WTC11 (cell line): ENCODE measurements at regions not wholly inside any gene's neighbourhood (a gene's known extent, or its start where the extent isn't known, plus 50 kb on each side); places are given as distances from the start of the nearest gene placed in this dataset.

Source experiments
- ESRRA ChIP-seq: sonication (generic); formaldehyde crosslinking; IDR thresholded peaks from 2 replicates; pipeline ENCODE4 v1.8.1; 2022; ENCODE audit warnings: mild to moderate bottlenecking, missing genetic modification reagents, borderline replicate concordance
- FOXP1 ChIP-seq: sonication (generic); formaldehyde crosslinking; IDR thresholded peaks from 2 replicates; pipeline ENCODE4 v1.8.0; 2022; ENCODE audit warnings: missing genetic modification reagents, mild to moderate bottlenecking, moderate library complexity, borderline replicate concordance
- PRRX2 ChIP-seq: fragments of 250-450 bp; sonication (Bioruptor Pico); IDR thresholded peaks from 2 replicates; pipeline ENCODE4 v1.8.0; 2021; ENCODE audit warnings: mild to moderate bottlenecking
- SP1 ChIP-seq: sonication (generic); formaldehyde crosslinking; conservative IDR thresholded peaks from 2 replicates; pipeline ENCODE4 v1.8.1; 2022; ENCODE audit warnings: missing genetic modification reagents
- TCF7 ChIP-seq: sonication (generic); formaldehyde crosslinking; IDR thresholded peaks from 2 replicates; pipeline ENCODE4 v1.8.0; 2022; ENCODE audit warnings: mild to moderate bottlenecking, low read depth, missing genetic modification reagents, moderate library complexity
- ZNF263 ChIP-seq: sonication (generic); formaldehyde crosslinking; IDR thresholded peaks from 2 replicates; pipeline ENCODE4 v1.8.1; 2022; ENCODE audit warnings: low read depth, mild to moderate bottlenecking, moderate library complexity, missing genetic modification reagents
- TF ChIP-seq, protein P1 (sequence below): fragments of 200-600 bp; IDR thresholded peaks from 2 replicates; pipeline ENCODE4 v1.8.0; 2022; ENCODE audit warnings: antibody characterized with exemption
- TF ChIP-seq, protein P2 (sequence below): sonication (generic); formaldehyde crosslinking; IDR thresholded peaks from 2 replicates; pipeline ENCODE4 v1.8.1; 2023; ENCODE audit warnings: mild to moderate bottlenecking, moderate library complexity, missing genetic modification reagents
- TF ChIP-seq, protein P3 (sequence below): sonication (generic); formaldehyde crosslinking; IDR thresholded peaks from 2 replicates; pipeline ENCODE4 v1.8.1; 2022; ENCODE audit warnings: mild to moderate bottlenecking, moderate library complexity, missing genetic modification reagents
- TF ChIP-seq, protein P4 (sequence below): sonication (generic); formaldehyde crosslinking; IDR thresholded peaks from 2 replicates; pipeline ENCODE4 v1.8.0; 2022; ENCODE audit warnings: mild to moderate bottlenecking, missing genetic modification reagents
- TF ChIP-seq, protein P5 (sequence below): sonication (generic); formaldehyde crosslinking; conservative IDR thresholded peaks from 2 replicates; pipeline ENCODE4 v1.8.1; 2023; ENCODE audit warnings: mild to moderate bottlenecking, low read depth, missing genetic modification reagents, moderate library complexity
- TF ChIP-seq, protein P6 (sequence below): fragments of 250-450 bp; sonication (Bioruptor Pico); IDR thresholded peaks from 2 replicates; pipeline ENCODE4 v1.9.0; 2021; ENCODE audit warnings: mild to moderate bottlenecking

DNA sequence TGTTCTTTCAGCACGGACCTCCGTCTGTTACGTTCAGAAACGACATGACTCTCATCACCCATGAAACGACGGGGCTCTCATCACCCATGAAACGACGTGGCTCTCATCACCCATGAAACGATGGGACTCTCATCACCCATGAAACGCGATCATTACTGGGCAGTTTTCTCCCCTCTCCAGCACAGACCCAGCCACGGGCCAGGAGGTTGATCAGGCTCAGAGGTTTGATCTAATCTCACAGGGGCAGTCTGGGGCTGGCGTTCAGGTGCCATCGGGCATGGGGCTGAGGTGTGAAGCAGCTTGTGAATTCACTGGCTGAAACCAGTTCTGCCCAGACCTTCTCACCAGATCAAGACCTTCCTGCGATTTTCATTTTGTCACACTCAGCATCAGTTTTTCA is 296.4 kb downstream of the NDUFA10 start:
- TF ChIP-seq, protein P1, sequence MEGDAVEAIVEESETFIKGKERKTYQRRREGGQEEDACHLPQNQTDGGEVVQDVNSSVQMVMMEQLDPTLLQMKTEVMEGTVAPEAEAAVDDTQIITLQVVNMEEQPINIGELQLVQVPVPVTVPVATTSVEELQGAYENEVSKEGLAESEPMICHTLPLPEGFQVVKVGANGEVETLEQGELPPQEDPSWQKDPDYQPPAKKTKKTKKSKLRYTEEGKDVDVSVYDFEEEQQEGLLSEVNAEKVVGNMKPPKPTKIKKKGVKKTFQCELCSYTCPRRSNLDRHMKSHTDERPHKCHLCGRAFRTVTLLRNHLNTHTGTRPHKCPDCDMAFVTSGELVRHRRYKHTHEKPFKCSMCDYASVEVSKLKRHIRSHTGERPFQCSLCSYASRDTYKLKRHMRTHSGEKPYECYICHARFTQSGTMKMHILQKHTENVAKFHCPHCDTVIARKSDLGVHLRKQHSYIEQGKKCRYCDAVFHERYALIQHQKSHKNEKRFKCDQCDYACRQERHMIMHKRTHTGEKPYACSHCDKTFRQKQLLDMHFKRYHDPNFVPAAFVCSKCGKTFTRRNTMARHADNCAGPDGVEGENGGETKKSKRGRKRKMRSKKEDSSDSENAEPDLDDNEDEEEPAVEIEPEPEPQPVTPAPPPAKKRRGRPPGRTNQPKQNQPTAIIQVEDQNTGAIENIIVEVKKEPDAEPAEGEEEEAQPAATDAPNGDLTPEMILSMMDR, result no peak
- TF ChIP-seq, protein P2, sequence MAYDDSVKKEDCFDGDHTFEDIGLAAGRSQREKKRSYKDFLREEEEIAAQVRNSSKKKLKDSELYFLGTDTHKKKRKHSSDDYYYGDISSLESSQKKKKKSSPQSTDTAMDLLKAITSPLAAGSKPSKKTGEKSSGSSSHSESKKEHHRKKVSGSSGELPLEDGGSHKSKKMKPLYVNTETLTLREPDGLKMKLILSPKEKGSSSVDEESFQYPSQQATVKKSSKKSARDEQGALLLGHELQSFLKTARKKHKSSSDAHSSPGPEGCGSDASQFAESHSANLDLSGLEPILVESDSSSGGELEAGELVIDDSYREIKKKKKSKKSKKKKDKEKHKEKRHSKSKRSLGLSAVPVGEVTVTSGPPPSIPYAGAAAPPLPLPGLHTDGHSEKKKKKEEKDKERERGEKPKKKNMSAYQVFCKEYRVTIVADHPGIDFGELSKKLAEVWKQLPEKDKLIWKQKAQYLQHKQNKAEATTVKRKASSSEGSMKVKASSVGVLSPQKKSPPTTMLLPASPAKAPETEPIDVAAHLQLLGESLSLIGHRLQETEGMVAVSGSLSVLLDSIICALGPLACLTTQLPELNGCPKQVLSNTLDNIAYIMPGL (CRISPR knock-in tag), result no peak
- TF ChIP-seq PRRX2 (CRISPR knock-in tag) (no peak), SP1 (CRISPR knock-in tag) (no peak), FOXP1 (CRISPR knock-in tag) (no peak), ZNF263 (no peak), TCF7 (CRISPR knock-in tag) (no peak), ESRRA (no peak)
- TF ChIP-seq, protein P3, sequence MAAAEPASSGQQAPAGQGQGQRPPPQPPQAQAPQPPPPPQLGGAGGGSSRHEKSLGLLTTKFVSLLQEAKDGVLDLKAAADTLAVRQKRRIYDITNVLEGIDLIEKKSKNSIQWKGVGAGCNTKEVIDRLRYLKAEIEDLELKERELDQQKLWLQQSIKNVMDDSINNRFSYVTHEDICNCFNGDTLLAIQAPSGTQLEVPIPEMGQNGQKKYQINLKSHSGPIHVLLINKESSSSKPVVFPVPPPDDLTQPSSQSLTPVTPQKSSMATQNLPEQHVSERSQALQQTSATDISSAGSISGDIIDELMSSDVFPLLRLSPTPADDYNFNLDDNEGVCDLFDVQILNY (CRISPR knock-in tag), result no peak
- TF ChIP-seq, protein P4, sequence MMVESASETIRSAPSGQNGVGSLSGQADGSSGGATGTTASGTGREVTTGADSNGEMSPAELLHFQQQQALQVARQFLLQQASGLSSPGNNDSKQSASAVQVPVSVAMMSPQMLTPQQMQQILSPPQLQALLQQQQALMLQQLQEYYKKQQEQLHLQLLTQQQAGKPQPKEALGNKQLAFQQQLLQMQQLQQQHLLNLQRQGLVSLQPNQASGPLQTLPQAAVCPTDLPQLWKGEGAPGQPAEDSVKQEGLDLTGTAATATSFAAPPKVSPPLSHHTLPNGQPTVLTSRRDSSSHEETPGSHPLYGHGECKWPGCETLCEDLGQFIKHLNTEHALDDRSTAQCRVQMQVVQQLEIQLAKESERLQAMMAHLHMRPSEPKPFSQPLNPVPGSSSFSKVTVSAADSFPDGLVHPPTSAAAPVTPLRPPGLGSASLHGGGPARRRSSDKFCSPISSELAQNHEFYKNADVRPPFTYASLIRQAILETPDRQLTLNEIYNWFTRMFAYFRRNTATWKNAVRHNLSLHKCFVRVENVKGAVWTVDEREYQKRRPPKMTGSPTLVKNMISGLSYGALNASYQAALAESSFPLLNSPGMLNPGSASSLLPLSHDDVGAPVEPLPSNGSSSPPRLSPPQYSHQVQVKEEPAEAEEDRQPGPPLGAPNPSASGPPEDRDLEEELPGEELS (CRISPR knock-in tag), result no peak
- TF ChIP-seq, protein P5, sequence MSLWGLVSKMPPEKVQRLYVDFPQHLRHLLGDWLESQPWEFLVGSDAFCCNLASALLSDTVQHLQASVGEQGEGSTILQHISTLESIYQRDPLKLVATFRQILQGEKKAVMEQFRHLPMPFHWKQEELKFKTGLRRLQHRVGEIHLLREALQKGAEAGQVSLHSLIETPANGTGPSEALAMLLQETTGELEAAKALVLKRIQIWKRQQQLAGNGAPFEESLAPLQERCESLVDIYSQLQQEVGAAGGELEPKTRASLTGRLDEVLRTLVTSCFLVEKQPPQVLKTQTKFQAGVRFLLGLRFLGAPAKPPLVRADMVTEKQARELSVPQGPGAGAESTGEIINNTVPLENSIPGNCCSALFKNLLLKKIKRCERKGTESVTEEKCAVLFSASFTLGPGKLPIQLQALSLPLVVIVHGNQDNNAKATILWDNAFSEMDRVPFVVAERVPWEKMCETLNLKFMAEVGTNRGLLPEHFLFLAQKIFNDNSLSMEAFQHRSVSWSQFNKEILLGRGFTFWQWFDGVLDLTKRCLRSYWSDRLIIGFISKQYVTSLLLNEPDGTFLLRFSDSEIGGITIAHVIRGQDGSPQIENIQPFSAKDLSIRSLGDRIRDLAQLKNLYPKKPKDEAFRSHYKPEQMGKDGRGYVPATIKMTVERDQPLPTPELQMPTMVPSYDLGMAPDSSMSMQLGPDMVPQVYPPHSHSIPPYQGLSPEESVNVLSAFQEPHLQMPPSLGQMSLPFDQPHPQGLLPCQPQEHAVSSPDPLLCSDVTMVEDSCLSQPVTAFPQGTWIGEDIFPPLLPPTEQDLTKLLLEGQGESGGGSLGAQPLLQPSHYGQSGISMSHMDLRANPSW (CRISPR knock-in tag), result no peak
- TF ChIP-seq, protein P6, sequence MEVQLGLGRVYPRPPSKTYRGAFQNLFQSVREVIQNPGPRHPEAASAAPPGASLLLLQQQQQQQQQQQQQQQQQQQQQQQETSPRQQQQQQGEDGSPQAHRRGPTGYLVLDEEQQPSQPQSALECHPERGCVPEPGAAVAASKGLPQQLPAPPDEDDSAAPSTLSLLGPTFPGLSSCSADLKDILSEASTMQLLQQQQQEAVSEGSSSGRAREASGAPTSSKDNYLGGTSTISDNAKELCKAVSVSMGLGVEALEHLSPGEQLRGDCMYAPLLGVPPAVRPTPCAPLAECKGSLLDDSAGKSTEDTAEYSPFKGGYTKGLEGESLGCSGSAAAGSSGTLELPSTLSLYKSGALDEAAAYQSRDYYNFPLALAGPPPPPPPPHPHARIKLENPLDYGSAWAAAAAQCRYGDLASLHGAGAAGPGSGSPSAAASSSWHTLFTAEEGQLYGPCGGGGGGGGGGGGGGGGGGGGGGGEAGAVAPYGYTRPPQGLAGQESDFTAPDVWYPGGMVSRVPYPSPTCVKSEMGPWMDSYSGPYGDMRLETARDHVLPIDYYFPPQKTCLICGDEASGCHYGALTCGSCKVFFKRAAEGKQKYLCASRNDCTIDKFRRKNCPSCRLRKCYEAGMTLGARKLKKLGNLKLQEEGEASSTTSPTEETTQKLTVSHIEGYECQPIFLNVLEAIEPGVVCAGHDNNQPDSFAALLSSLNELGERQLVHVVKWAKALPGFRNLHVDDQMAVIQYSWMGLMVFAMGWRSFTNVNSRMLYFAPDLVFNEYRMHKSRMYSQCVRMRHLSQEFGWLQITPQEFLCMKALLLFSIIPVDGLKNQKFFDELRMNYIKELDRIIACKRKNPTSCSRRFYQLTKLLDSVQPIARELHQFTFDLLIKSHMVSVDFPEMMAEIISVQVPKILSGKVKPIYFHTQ (CRISPR knock-in tag), result no peak
